ENCODE measurements at regions not wholly inside any gene's neighbourhood (a gene's known extent, or its start where the extent isn't known, plus 50 kb on each side); places are given as distances from the start of the nearest gene placed in this dataset.
"Not testable (repeated sequence)": the region's sequence is repeated elsewhere in the genome, so short reads cannot be mapped to it uniquely, and the experiment has no call there.

GRCh38 chr2:155879900-155880299 lies 452.6 kb downstream of the NR4A2 start:
- in situ Hi-C loops (cut with MboI; ENCODE audit: low sequenced_read_pairs); H3K4ac ChIP-seq (ENCODE audit: low read depth, low read length); H2BK15ac ChIP-seq (ENCODE audit: low read depth, low read length); H4K5ac ChIP-seq (ENCODE audit: low read depth, low read length); H2AK9ac ChIP-seq (replicated peaks; ENCODE audit: low read depth, low read length, poor library complexity); dilution Hi-C loops (cut with HindIII; ENCODE audit: low sequenced_read_pairs, unreplicated experiment); ATAC-seq (ENCODE audit: low read depth); H4K91ac ChIP-seq (ENCODE audit: insufficient read depth, low read depth, low read length); H2BK20ac ChIP-seq (ENCODE audit: low read depth, low read length); H3K23ac ChIP-seq (ENCODE audit: low read depth, low read length); H3K56ac ChIP-seq (ENCODE audit: extremely low read depth, insufficient read depth, low read length); H3K4me1 ChIP-seq (ENCODE audit: control insufficient read depth, insufficient read depth, low read length); DNase-seq; H3K9ac ChIP-seq (ENCODE audit: low read depth, low read length); H4K8ac ChIP-seq (ENCODE audit: low read depth in 2 of 2, low read length in 2 of 2); H2AFZ ChIP-seq (replicated peaks; ENCODE audit: low read length, poor library complexity); BruUV-seq (replicated peaks); H3K36me3 ChIP-seq (ENCODE audit: control insufficient read depth, insufficient read depth, low read length); H2AK5ac ChIP-seq (ENCODE audit: low read depth, low read length); POLR2A ChIA-PET (ENCODE audit: unreplicated experiment); H3K9me3 ChIP-seq (ENCODE audit: control insufficient read depth, insufficient read depth, low read length); H2BK120ac ChIP-seq (ENCODE audit: low read depth, low read length); H2BK5ac ChIP-seq (ENCODE audit: low read depth, low read length, poor library complexity, severe bottlenecking); H3K27me3 ChIP-seq (ENCODE audit: control insufficient read depth, insufficient read depth, low read length); H3K79me1 ChIP-seq (ENCODE audit: low read depth in 1 of 2, low read length in 2 of 2); H3K27ac ChIP-seq (ENCODE audit: insufficient read depth, low read length); H3K18ac ChIP-seq (ENCODE audit: low read depth, low read length); H4K20me1 ChIP-seq (ENCODE audit: insufficient read depth, low read length); H3K4me2 ChIP-seq (ENCODE audit: low read depth, low read length); intact Hi-C loops (cut with micrococcal nuclease); H3K9me1 ChIP-seq (ENCODE audit: insufficient read depth, low read length); CTCF ChIA-PET; H3K14ac ChIP-seq (replicated peaks; ENCODE audit: low read depth, low read length); H3K4me3 ChIP-seq (ENCODE audit: insufficient read depth, low read depth, low read length): not testable (repeated sequence)
- 44% methylated on average over 3 of the region's 5 CpGs; no CpG with 5 or more reads in 1 of the 2 experiments for WGBS, 2 experiments (ENCODE audit: extremely low coverage in 2 of 2, insufficient read length in 1 of 2)

Data from IMR-90 (cell line).